Naive thymus-derived CD4-positive, alpha-beta T cell (primary cell): ENCODE measurements at regions not wholly inside any gene's neighbourhood (a gene's known extent, or its start where the extent isn't known, plus 50 kb on each side); places are given as distances from the start of the nearest gene placed in this dataset.

Experiments used
- ATAC-seq: fragments of 150-1000 bp; cut with Tn5 transposase; 2 replicates; pipeline ENCODE4 v1.10.0; 2021; ENCODE audit warnings: mild to moderate bottlenecking, moderate library complexity
- CTCF ChIA-PET: fragments of 350-600 bp; sonication (Branson Sonifier 250); formaldehyde crosslinking; loops from one replicate; lab custom pipeline; 2021; ENCODE audit warnings: antibody characterized with exemption; lab: Charles Lee
- POLR2A ChIA-PET: fragments of 350-600 bp; sonication (Branson Sonifier 250); formaldehyde crosslinking; loops from one replicate; lab custom pipeline; 2021; ENCODE audit warnings: antibody characterized with exemption, inconsistent platforms; lab: Charles Lee
- DNase-seq, 9 donors: peaks; one replicate each; pipeline versions ENCODE4 v3.0.0 to v3.0.0-alpha.2; 2020 to 2022; ENCODE audit warnings: mixed read lengths in 1 of 9
- H3K27ac ChIP-seq: one replicate; pipeline ENCODE4 v1.7.0; 2013; ENCODE audit warnings: mild to moderate bottlenecking, low read depth, low read length, moderate library complexity
- H3K27me3 ChIP-seq, 2 donors: one replicate each; pipeline ENCODE4 v1.7.0; 2013; ENCODE audit warnings: low read length in 2 of 2, mild to moderate bottlenecking in 2 of 2, moderate library complexity in 2 of 2; ENCODE audit not compliant: control insufficient read depth in 2 of 2, insufficient read depth in 2 of 2
- H3K36me3 ChIP-seq, 3 experiments: 1 replicate in 2 of 3; 2 replicates in 1 of 3; pipeline ENCODE4 v1.7.0; 2013; ENCODE audit warnings: low read length in 3 of 3, mild to moderate bottlenecking in 3 of 3, moderate library complexity in 1 of 3; ENCODE audit not compliant: insufficient read depth in 3 of 3, control insufficient read depth in 2 of 3
- H3K4me1 ChIP-seq, 2 donors: one replicate each; pipeline ENCODE4 v1.7.0; 2013; ENCODE audit warnings: low read length in 2 of 2, mild to moderate bottlenecking in 2 of 2, moderate library complexity in 1 of 2; ENCODE audit not compliant: control insufficient read depth in 2 of 2, insufficient read depth in 2 of 2
- H3K4me3 ChIP-seq: 2 replicates; pipeline ENCODE4 v1.7.0; 2013; ENCODE audit warnings: mild to moderate bottlenecking, low read length
- H3K9me3 ChIP-seq, 3 experiments: 1 replicate in 2 of 3; 2 replicates in 1 of 3; pipeline ENCODE4 v1.7.0; 2013; ENCODE audit warnings: low read length in 3 of 3; ENCODE audit not compliant: control insufficient read depth in 2 of 3
- H3K27ac Mint-ChIP-seq, 9 donors: one replicate each; pipeline ENCODE4 v1.8.0; 2020 to 2022; ENCODE audit warnings: mixed read lengths in 9 of 9, mild to moderate bottlenecking in 8 of 9, moderate library complexity in 5 of 9, inconsistent platforms in 2 of 9
- H3K27me3 Mint-ChIP-seq, 5 donors: one replicate each; pipeline ENCODE4 v1.8.0; 2021 to 2022; ENCODE audit warnings: mixed read lengths in 5 of 5, mild to moderate bottlenecking in 1 of 5
- H3K36me3 Mint-ChIP-seq, 5 donors: one replicate each; pipeline ENCODE4 v1.8.0; 2020 to 2022; ENCODE audit warnings: mixed read lengths in 5 of 5, mild to moderate bottlenecking in 3 of 5, inconsistent platforms in 1 of 5
- H3K4me1 Mint-ChIP-seq, 7 donors: one replicate each; pipeline ENCODE4 v1.8.0; 2020 to 2022; ENCODE audit warnings: mixed read lengths in 7 of 7, mild to moderate bottlenecking in 3 of 7, inconsistent platforms in 1 of 7
- H3K4me3 Mint-ChIP-seq, 10 donors: one replicate each; pipeline ENCODE4 v1.8.0; 2020 to 2022; ENCODE audit warnings: mild to moderate bottlenecking in 10 of 10, mixed read lengths in 10 of 10, moderate library complexity in 6 of 10, inconsistent platforms in 2 of 10
- H3K9me3 Mint-ChIP-seq, 11 donors: one replicate each; pipeline ENCODE4 v1.8.0; 2020 to 2022; ENCODE audit warnings: mixed read lengths in 11 of 11, mild to moderate bottlenecking in 4 of 11, inconsistent platforms in 1 of 11, moderate library complexity in 1 of 11
- intact Hi-C, 2 donors: fragments of 100-400 bp; cut with micrococcal nuclease; formaldehyde crosslinking; loops; one replicate each; pipeline ENCODE4 v1.15.1; 2023

DNA sequence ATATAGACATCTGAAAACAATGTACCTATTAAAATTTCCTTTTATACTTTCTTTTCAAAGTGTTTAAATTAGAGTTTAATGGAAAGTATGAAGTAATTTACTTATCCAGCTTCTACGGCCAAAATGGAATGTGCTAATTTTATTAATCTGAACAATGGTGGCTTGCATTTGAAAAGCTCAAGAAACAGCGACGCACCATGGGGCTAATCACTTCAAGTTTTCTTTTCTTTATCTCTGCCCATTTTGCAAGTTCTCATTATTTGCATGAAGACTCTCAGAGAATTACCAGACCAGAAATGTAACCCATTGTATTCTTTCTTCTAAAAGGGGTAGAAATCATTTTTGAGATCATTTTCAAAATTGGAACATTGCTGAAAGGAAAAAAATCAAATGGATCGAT lies 204.0 kb upstream of the STARD13 start:
- ChIA-PET CTCF (no interaction called here), POLR2A (no interaction called here)
- ATAC-seq (no peak), DNase-seq (no peak)
- intact Hi-C loops, result no loop called here
- Histone ChIP-seq H3K4me3 (no peak overlapping the region), H3K4me1 (no peaks in the 10 kb centered on the region), H3K27me3 (no peaks in the 10 kb centered on the region), H3K36me3 (no peaks in the 10 kb centered on the region), H3K9me3 (no peaks in the 10 kb centered on the region), H3K27ac (no peak overlapping the region)
- peaks cover 3 to 29% (median 12%) of the 10 kb centered on the region in 5 donors for H3K27me3 Mint-ChIP-seq
- peaks cover 0 to 5% (median 3%) of the 10 kb centered on the region in 11 donors for H3K9me3 Mint-ChIP-seq
- no peak overlapping the region for H3K4me3 Mint-ChIP-seq
- peaks cover 0 to 7% (median 0%) of the 10 kb centered on the region in 7 donors for H3K4me1 Mint-ChIP-seq
- H3K27ac Mint-ChIP-seq, result no peak overlapping the region
- H3K36me3 Mint-ChIP-seq, result peaks cover 0 to 8% (median 0%) of the 10 kb centered on the region in 5 donors

DNA sequence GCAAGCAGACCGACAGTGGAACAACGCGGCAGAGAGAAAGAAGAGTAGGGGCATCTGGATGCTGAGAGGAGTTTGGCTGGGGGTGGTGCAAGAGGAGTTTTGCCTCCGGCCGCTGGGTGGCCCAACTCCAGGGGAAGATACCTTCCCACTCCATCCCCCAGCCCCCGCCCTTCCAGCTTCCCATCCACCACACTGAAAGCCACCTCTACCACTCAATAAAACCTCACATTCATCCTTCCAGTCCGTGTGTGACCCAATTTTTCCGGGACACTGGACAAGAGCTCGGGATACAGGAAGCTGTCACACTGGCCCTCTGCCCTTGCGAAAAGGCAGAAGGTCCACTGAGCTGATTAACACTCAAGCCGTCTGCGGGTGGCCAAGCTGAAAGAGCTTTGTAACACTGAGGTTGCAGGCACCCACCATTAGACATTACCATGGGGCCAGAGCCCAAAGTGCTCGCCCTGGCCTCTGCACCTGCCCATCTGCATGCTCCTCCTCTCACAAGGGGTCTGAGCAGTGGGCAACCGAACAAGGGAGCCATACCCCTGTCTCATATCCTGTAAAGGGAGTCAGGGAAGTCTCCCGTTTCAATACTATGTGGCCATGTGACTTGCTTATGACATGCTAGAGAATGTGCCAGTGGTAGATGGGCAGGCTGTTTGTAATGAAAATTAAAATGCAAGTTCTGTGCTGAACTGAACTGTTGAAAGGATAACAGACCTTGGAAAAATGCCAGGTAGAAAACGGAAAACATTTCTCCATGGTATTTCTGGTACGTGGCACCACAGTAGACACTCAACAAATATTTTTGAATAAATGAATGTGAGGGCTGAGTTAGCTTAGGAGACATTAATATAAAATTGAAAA lies 205.1 kb upstream of the STARD13 start:
- ATAC-seq, result no peak
- POLR2A ChIA-PET, result no interaction called here
- no peak overlapping the region for H3K4me3 Mint-ChIP-seq

DNA sequence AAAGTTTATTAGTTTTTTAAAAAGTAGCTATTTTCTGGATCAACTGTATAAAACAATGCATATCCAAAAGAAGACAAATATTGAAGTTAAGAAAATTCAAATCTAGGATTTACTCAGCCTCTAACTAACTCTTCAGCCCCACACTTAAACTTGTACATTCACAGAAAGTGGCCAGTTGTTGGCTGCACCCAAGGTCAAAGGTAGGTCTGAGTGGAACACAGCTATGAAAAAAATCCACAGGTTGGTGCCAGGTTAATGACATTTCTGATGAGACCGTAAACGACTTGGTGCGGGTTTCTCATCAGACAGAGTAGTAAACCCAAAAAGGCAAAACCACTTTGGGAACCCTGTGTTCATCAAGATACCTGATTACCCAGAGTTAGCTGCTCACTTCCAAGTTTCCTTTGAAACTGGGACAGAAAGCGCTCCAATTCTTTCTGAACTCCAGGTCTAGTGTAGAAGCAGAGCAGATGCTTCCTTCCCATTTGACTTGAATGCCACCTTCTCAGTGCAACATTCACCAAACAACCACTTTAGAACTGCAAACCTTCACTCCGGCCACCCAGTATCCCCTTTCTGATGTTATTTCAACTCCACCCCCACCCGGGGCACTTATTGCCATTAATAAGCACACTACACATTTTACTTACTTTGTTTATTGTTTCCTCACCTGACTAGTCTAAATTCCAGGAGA lies 208.3 kb upstream of the STARD13 start:
- Histone ChIP-seq H3K36me3 (no peaks in the 10 kb centered on the region), H3K4me3 (no peak overlapping the region), H3K4me1 (no peaks in the 10 kb centered on the region), H3K27me3 (no peaks in the 10 kb centered on the region), H3K27ac (no peak overlapping the region), H3K9me3 (no peaks in the 10 kb centered on the region)
- H3K4me3 Mint-ChIP-seq, result no peak overlapping the region
- H3K36me3 Mint-ChIP-seq, result peaks cover 0 to 5% (median 0%) of the 10 kb centered on the region in 5 donors
- H3K9me3 Mint-ChIP-seq, result peaks cover 0 to 6% (median 0%) of the 10 kb centered on the region in 11 donors
- POLR2A ChIA-PET, result interaction anchor here (0.6 kb wide), 1 partner anchor 1742 kb away, joined by 3 read pairs; no protein-coding TSS in a partner anchor
- peaks cover 0 to 6% (median 0%) of the 10 kb centered on the region in 7 donors for H3K4me1 Mint-ChIP-seq
- no peak for ATAC-seq
- no peak overlapping the region for H3K27ac Mint-ChIP-seq
- CTCF ChIA-PET, result no interaction called here
- no peak for DNase-seq
- intact Hi-C loops, result no loop called here
- H3K27me3 Mint-ChIP-seq, result peaks cover 0 to 28% (median 4%) of the 10 kb centered on the region in 5 donors

More for the DNA sequence above, 205.1 kb upstream of the STARD13 start:
- peaks cover 0 to 4% (median 0%) of the 10 kb centered on the region in 11 donors for H3K9me3 Mint-ChIP-seq
- H3K27ac Mint-ChIP-seq, result no peak overlapping the region
- intact Hi-C loops, result no loop called here
- H3K27me3 Mint-ChIP-seq, result peaks cover 3 to 29% (median 12%) of the 10 kb centered on the region in 5 donors
- H3K36me3 Mint-ChIP-seq, result peaks cover 0 to 5% (median 0%) of the 10 kb centered on the region in 5 donors
- no peak for DNase-seq
- CTCF ChIA-PET, result no interaction called here
- no peaks in the 10 kb centered on the region for H3K36me3 ChIP-seq
- peaks cover 0 to 12% (median 0%) of the 10 kb centered on the region in 7 donors for H3K4me1 Mint-ChIP-seq
- no peak overlapping the region for H3K4me3 ChIP-seq
- no peak overlapping the region for H3K27ac ChIP-seq
- no peaks in the 10 kb centered on the region for H3K4me1 ChIP-seq
- H3K9me3 ChIP-seq, result no peaks in the 10 kb centered on the region
- no peaks in the 10 kb centered on the region for H3K27me3 ChIP-seq

DNA sequence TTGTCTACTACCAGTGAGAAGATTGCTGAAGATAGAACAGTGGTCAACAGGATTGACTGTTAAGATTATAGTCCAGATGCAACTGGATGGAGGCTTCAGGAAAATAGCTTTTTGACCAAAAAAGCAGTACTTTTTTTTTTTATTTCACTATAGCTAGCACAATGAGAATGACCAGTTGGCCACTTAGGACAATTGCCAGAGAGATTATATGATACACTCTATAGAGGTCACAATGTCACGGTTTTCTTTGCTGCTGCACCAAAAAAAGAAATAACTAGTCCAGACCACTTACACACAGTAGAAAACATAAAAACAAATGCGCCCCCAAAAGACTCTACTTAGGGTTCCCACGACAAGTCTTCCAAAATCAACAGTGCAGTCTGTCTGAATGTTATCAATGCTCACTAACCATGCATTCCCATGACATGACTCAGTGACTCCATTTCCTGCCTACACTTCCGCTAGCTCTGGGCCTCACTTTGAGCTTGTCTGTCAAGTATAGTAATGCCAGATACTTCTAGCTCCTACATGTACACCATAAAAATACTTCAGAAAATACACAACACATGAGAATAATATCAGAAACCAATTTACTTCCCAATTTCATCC lies 209.1 kb upstream of the STARD13 start:
- peaks cover 0 to 6% (median 0%) of the 10 kb centered on the region in 7 donors for H3K4me1 Mint-ChIP-seq
- Histone ChIP-seq H3K4me3 (no peak overlapping the region), H3K36me3 (no peaks in the 10 kb centered on the region), H3K27me3 (no peaks in the 10 kb centered on the region), H3K27ac (no peak overlapping the region), H3K9me3 (no peaks in the 10 kb centered on the region), H3K4me1 (no peaks in the 10 kb centered on the region)
- intact Hi-C loops, result no loop called here
- peaks cover 0 to 5% (median 0%) of the 10 kb centered on the region in 5 donors for H3K36me3 Mint-ChIP-seq
- DNase-seq (no peak), ATAC-seq (no peak)
- H3K9me3 Mint-ChIP-seq, result peaks cover 0 to 6% (median 0%) of the 10 kb centered on the region in 11 donors
- no peak overlapping the region for H3K27ac Mint-ChIP-seq
- H3K27me3 Mint-ChIP-seq, result peaks cover 0 to 24% (median 4%) of the 10 kb centered on the region in 5 donors
- H3K4me3 Mint-ChIP-seq, result no peak overlapping the region
- ChIA-PET POLR2A (no interaction called here), CTCF (no interaction called here)

DNA sequence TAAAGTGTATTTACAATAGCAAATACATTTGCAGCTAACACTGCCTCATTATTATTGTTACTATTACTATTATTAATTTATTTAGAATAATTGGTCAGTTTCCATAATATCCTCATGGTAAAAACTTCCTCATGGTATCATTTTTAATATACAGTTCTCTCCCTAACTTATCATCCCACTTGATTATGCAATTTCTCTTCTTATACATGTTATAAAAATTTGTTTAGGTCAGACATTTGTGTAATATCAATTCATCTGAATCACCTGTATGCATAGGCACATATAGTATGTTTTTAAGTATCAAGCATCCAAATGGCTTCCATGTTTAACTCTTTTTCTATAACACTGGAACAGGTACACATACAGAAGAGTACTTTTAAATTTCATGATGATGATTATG lies 210.8 kb upstream of the STARD13 start:
- no peaks in the 10 kb centered on the region for H3K9me3 ChIP-seq
- Mint-ChIP-seq H3K9me3 (peaks cover 0 to 7% (median under 1%) of the 10 kb centered on the region in 11 donors), H3K27ac (no peak overlapping the region), H3K4me3 (no peak overlapping the region), H3K27me3 (peaks cover 3 to 15% (median 4%) of the 10 kb centered on the region in 5 donors), H3K36me3 (peaks cover 0 to 5% (median 0%) of the 10 kb centered on the region in 5 donors), H3K4me1 (peaks cover 0 to 6% (median 0%) of the 10 kb centered on the region in 7 donors)
- H3K4me1 ChIP-seq, result no peaks in the 10 kb centered on the region
- DNase-seq (no peak), ATAC-seq (no peak)
- ChIA-PET CTCF (no interaction called here), POLR2A (no interaction called here)
- no peaks in the 10 kb centered on the region for H3K27me3 ChIP-seq
- intact Hi-C loops, result no loop called here
- no peak overlapping the region for H3K27ac ChIP-seq
- H3K4me3 ChIP-seq, result no peak overlapping the region
- H3K36me3 ChIP-seq, result no peaks in the 10 kb centered on the region

DNA sequence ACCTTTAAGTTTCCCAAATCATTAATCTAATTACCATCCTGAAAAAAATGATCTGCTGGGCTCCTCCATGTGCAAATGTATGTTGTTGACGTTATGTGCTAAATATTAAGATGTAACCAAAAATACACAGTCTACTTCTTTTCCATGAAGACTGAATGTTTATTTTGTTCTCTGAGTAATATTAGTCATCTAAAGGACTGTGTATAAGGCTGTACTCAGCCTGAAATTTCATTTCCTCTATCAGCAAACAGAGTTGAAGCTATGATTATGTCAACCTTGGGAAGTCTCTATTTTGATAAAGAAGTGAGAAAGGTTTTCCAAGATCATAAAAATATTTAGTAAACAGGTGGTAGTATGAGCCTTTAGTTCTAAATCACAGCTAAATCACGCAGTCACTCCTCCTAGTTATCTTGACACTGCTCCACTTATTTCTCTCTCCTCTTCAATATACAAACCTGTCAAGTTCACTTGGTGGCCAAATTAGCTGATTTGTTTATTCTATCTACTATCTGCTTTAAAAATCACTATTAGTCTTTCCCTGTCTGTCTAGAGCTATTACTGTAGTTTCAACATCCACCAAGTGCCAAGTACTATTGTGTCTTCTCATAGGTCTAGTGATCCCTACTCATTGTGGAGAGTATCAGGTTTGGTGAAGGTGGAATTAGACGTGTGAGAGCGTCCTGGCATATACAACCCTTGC lies 211.7 kb upstream of the STARD13 start:
- CTCF ChIA-PET, result no interaction called here
- H3K36me3 ChIP-seq, result no peaks in the 10 kb centered on the region
- H3K27me3 ChIP-seq, result no peaks in the 10 kb centered on the region
- POLR2A ChIA-PET, result no interaction called here
- Mint-ChIP-seq H3K27ac (no peak overlapping the region), H3K36me3 (no peaks in the 10 kb centered on the region), H3K27me3 (peaks cover 3 to 15% (median 8%) of the 10 kb centered on the region in 5 donors), H3K4me1 (peaks cover 0 to 6% (median 0%) of the 10 kb centered on the region in 7 donors), H3K9me3 (peaks cover 0 to 13% (median 3%) of the 10 kb centered on the region in 11 donors), H3K4me3 (no peak overlapping the region)
- H3K4me3 ChIP-seq, result no peak overlapping the region
- DNase-seq (no peak), ATAC-seq (no peak)
- no peaks in the 10 kb centered on the region for H3K9me3 ChIP-seq
- H3K4me1 ChIP-seq, result no peaks in the 10 kb centered on the region
- intact Hi-C loops, result no loop called here
- H3K27ac ChIP-seq, result no peak overlapping the region
